H1 (cell line): ENCODE measurements at regions not wholly inside any gene's neighbourhood (a gene's known extent, or its start where the extent isn't known, plus 50 kb on each side); places are given as distances from the start of the nearest gene placed in this dataset.

ENCODE experiments used
- NRF1 ChIP-seq: IDR thresholded peaks from 2 replicates; pipeline ENCODE4 v1.6.1; 2011; ENCODE audit warnings: mild to moderate bottlenecking, low read depth, low read length, improper control_type of control experiment

DNA sequence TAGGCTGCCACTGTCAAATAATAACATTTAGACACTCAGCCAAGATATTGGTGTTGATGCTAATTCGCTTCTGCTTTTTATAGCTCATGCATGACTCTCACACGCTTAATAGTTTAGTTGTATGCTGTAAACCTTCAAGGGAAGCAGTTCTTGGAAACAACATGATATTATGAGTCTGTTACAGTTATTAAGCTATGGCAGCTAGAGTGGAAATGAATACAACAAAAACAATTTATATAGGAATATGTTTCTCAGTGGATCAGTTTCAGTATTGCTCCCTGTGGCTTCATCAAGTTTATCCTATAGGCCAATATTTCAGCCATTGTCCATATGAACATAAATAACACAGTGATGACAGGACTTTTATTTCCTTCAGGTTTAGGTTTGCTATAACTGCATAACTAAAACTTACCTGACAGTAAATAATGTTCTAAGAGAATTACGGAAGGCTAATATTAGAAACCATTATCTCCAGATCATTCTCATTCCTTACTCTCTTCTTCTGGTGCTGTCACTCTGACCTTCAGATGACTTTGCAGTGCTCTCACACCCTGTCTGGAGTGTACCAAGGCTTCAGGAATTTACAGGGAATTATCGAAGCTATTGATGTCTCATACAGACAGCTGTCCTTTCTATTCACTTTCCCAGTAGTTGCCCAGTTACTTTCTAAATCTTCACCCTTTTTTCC lies 555.0 kb downstream of the ANKRD50 start (continued):
- no peak for TF ChIP-seq NRF1
